ENCODE measurements at regions not wholly inside any gene's neighbourhood (a gene's known extent, or its start where the extent isn't known, plus 50 kb on each side); places are given as distances from the start of the nearest gene placed in this dataset.

- DNase-seq (ENCODE audit: low spot score), result no peak
These were observed 205.1 kb upstream of the FSCB start for GRCh38 chr14:44712024-44712815.

- DNase-seq (ENCODE audit: low spot score), result peak; percentile 59
These were observed 194.6 kb upstream of the FSCB start for GRCh38 chr14:44701563-44702263.

GRCh38 chr14:44700694-44701093 is 193.6 kb upstream of the FSCB start:
- no peak for DNase-seq (ENCODE audit: low spot score)

- DNase-seq (ENCODE audit: low spot score), result peak; percentile 82
These were observed 193.1 kb upstream of the FSCB start for GRCh38 chr14:44700184-44700583.

- peak; percentile 1 for DNase-seq (ENCODE audit: low spot score)
These were observed 192.3 kb upstream of the FSCB start for GRCh38 chr14:44699391-44699790.

- no peak for DNase-seq (ENCODE audit: low spot score)
These were observed 162.4 kb upstream of the FSCB start for GRCh38 chr14:44669496-44669895.

GRCh38 chr14:44663136-44663535 is 156.1 kb upstream of the FSCB start:
- DNase-seq (ENCODE audit: low spot score), result no peak

GRCh38 chr14:44662250-44662891 is 155.3 kb upstream of the FSCB start:
- no peak for DNase-seq (ENCODE audit: low spot score)

- no peak for DNase-seq (ENCODE audit: low spot score)
These were observed 151.3 kb upstream of the FSCB start for GRCh38 chr14:44658389-44658696.

- peak; percentile 6 for DNase-seq (ENCODE audit: low spot score)
These were observed 150.8 kb upstream of the FSCB start for GRCh38 chr14:44657696-44658388.

GRCh38 chr14:44657203-44657602 is 150.1 kb upstream of the FSCB start:
- no peak for DNase-seq (ENCODE audit: low spot score)

- DNase-seq (ENCODE audit: low spot score), result no peak
These were observed 147.5 kb upstream of the FSCB start for GRCh38 chr14:44654591-44654990.

GRCh38 chr14:44653641-44654040 is 146.6 kb upstream of the FSCB start:
- no peak for DNase-seq (ENCODE audit: low spot score)

GRCh38 chr14:44652640-44653039 is 145.6 kb upstream of the FSCB start:
- no peak for DNase-seq (ENCODE audit: low spot score)

- no peak for DNase-seq (ENCODE audit: low spot score)
These were observed 142.0 kb upstream of the FSCB start for GRCh38 chr14:44649061-44649460.

GRCh38 chr14:44640416-44640815 is 133.3 kb upstream of the FSCB start:
- no peak for DNase-seq (ENCODE audit: low spot score)

GRCh38 chr14:44639781-44640385 is 132.8 kb upstream of the FSCB start:
- no peak for DNase-seq (ENCODE audit: low spot score)

GRCh38 chr14:44634692-44635091 is 127.6 kb upstream of the FSCB start:
- DNase-seq (ENCODE audit: low spot score), result no peak

- no peak for DNase-seq (ENCODE audit: low spot score)
These were observed 119.3 kb upstream of the FSCB start for GRCh38 chr14:44626423-44626822.

GRCh38 chr14:44625098-44625497 is 118.0 kb upstream of the FSCB start:
- DNase-seq (ENCODE audit: low spot score), result no peak

GRCh38 chr14:44620121-44621019 is 113.3 kb upstream of the FSCB start:
- no peak for DNase-seq (ENCODE audit: low spot score)
